GM12878 (cell line): ENCODE measurements at regions not wholly inside any gene's neighbourhood (a gene's known extent, or its start where the extent isn't known, plus 50 kb on each side); places are given as distances from the start of the nearest gene placed in this dataset.

ENCODE experiments used
- ATAC-seq: fragments of 200-7000 bp; cut with Tn5 transposase; 3 replicates; pipeline ENCODE4 v1.9.1; 2020; ENCODE audit warnings: mild to moderate bottlenecking, moderate library complexity
- BruUV-seq: library from RNA; stranded (reverse); fragments of 400-500 nt; replicated peaks from 2 replicates; lab custom pipeline; 2021; lab: Mats Ljungman, UMichigan
- CTCF ChIA-PET: fragments of 300-600 bp; sonication (Branson Sonifier 250); formaldehyde crosslinking; extraction: SDS; loops from one replicate; lab custom pipeline; 2021; ENCODE audit warnings: inconsistent platforms; lab: Yijun Ruan, JAX
- POLR2A ChIA-PET: fragments of 350-600 bp; formaldehyde crosslinking; extraction: SDS; loops from one replicate; lab custom pipeline; 2021; ENCODE audit warnings: inconsistent platforms; lab: Charles Lee
- RAD21 ChIA-PET: fragments of 300-600 bp; sonication (Branson Sonifier 250); formaldehyde crosslinking; loops from one replicate; lab custom pipeline; 2023; ENCODE audit warnings: antibody characterized with exemption; ENCODE audit not compliant: unreplicated experiment; lab: Charles Lee
- SMC1A ChIA-PET: fragments of 300-600 bp; sonication (Branson Sonifier 250); formaldehyde crosslinking; loops from one replicate; lab custom pipeline; 2023; ENCODE audit not compliant: unreplicated experiment, uncharacterized antibody; lab: Charles Lee
- DNase-seq: peaks from one replicate; pipeline ENCODE4 v3.0.0-alpha.2; 2011; ENCODE audit warnings: low read depth, low spot score
- FAIRE-seq: peaks from 3 replicates; lab custom pipeline; 2011; peaks lifted over from hg19 to GRCh38; lab: Jason Lieb, UNC
- H2AFZ ChIP-seq: 2 replicates; pipeline ENCODE4 v1.6.0; 2011; ENCODE audit warnings: low read depth, low read length, control low read depth; ENCODE audit not compliant: control insufficient read depth
- H3K27ac ChIP-seq: 2 replicates; pipeline ENCODE4 v1.5.1; 2011; ENCODE audit warnings: control low read depth; ENCODE audit not compliant: control insufficient read depth, insufficient read depth
- H3K27me3 ChIP-seq, 2 experiments: replicated peaks in 1 of 2; 2 replicates each; pipeline versions ENCODE4 v1.6.0 to v1.6.1; 2011; ENCODE audit warnings: low read length in 1 of 2; ENCODE audit not compliant: control insufficient read depth in 2 of 2, insufficient read depth in 2 of 2
- H3K36me3 ChIP-seq, 2 experiments: 2 replicates each; pipeline ENCODE4 v1.5.1; 2011; ENCODE audit warnings: low read length in 1 of 2; ENCODE audit not compliant: control insufficient read depth in 2 of 2, insufficient read depth in 2 of 2
- H3K4me1 ChIP-seq: 2 replicates; pipeline ENCODE4 v1.6.1; 2011; ENCODE audit warnings: mild to moderate bottlenecking, low read length, moderate library complexity, mixed read lengths; ENCODE audit not compliant: control insufficient read depth, insufficient read depth
- H3K4me2 ChIP-seq: 2 replicates; pipeline ENCODE4 v1.6.0; 2011; ENCODE audit warnings: control low read depth; ENCODE audit not compliant: control insufficient read depth, insufficient read depth
- H3K4me3 ChIP-seq: fragments of 200-600 bp; sonication (generic); 2 replicates; pipeline ENCODE4 v1.5.1; 2016
- H3K79me2 ChIP-seq: 2 replicates; pipeline ENCODE4 v1.6.0; 2011; ENCODE audit warnings: low read length; ENCODE audit not compliant: control insufficient read depth, insufficient read depth
- H3K9ac ChIP-seq: 2 replicates; pipeline ENCODE4 v1.8.0; 2011; ENCODE audit warnings: low read length, control low read depth, mixed read lengths; ENCODE audit not compliant: control insufficient read depth, insufficient read depth
- H3K9me3 ChIP-seq: replicated peaks from 3 replicates; pipeline ENCODE4 v1.5.1; 2011; ENCODE audit warnings: mild to moderate bottlenecking, low read length; ENCODE audit not compliant: control insufficient read depth, insufficient read depth
- H4K20me1 ChIP-seq: 2 replicates; pipeline ENCODE4 v1.6.0; 2011; ENCODE audit not compliant: control insufficient read depth, insufficient read depth
- CHD1 ChIP-seq: IDR thresholded peaks from 2 replicates; pipeline ENCODE4 v1.6.1; 2012; ENCODE audit warnings: low read depth, low read length, improper control_type of control experiment
- CREB1 ChIP-seq: IDR thresholded peaks from 2 replicates; pipeline ENCODE4 v1.6.1; 2012; ENCODE audit warnings: low read depth, mild to moderate bottlenecking, inconsistent platforms
- GABPA ChIP-seq: IDR thresholded peaks from 2 replicates; pipeline ENCODE4 v1.6.1; 2014; ENCODE audit warnings: antibody characterized with exemption, low read depth, mild to moderate bottlenecking, inconsistent platforms
- IRF5 ChIP-seq: fragments of 450-650 bp; IDR thresholded peaks from 2 replicates; pipeline ENCODE4 v1.6.1; 2017; ENCODE audit warnings: borderline replicate concordance
- KDM1A ChIP-seq: fragments of 200-600 bp; sonication (generic); IDR thresholded peaks from 2 replicates; pipeline ENCODE4 v1.6.1; 2016; ENCODE audit warnings: borderline replicate concordance
- LARP7 ChIP-seq: fragments of 450-650 bp; IDR thresholded peaks from 2 replicates; pipeline ENCODE4 v1.6.1; 2017; ENCODE audit warnings: mild to moderate bottlenecking
- MTA3 ChIP-seq: IDR thresholded peaks from 2 replicates; pipeline ENCODE4 v1.6.1; 2012; ENCODE audit warnings: low read length, inconsistent platforms, borderline replicate concordance
- NFYA ChIP-seq: IDR thresholded peaks from 2 replicates; pipeline ENCODE4 v1.6.1; 2011; ENCODE audit warnings: low read depth, mild to moderate bottlenecking, low read length, improper control_type of control experiment, borderline replicate concordance
- NRF1 ChIP-seq: conservative IDR thresholded peaks from 2 replicates; pipeline ENCODE4 v1.6.1; 2011; ENCODE audit warnings: mild to moderate bottlenecking, low read depth, low read length, improper control_type of control experiment
- POLR2AphosphoS2 ChIP-seq: IDR thresholded peaks from 2 replicates; pipeline ENCODE4 v1.6.1; 2011; ENCODE audit warnings: low read depth, mild to moderate bottlenecking, low read length, improper control_type of control experiment, moderate library complexity
- RBBP5 ChIP-seq: fragments of 200-600 bp; sonication (generic); conservative IDR thresholded peaks from 2 replicates; pipeline ENCODE4 v1.6.1; 2016
- STAT3 ChIP-seq: IDR thresholded peaks from 2 replicates; pipeline ENCODE4 v1.6.1; 2011; ENCODE audit warnings: low read depth, low read length, improper control_type of control experiment
- SUPT20H ChIP-seq: IDR thresholded peaks from 2 replicates; pipeline ENCODE4 v1.6.1; 2011; ENCODE audit warnings: low read depth, mild to moderate bottlenecking, low read length, moderate library complexity, borderline replicate concordance; ENCODE audit not compliant: control insufficient read depth
- YY1 ChIP-seq: IDR thresholded peaks from 2 replicates; pipeline ENCODE4 v1.6.1; 2011; ENCODE audit warnings: low read depth, mild to moderate bottlenecking, low read length
- WGBS: methylation state at CpG from one replicate; pipeline ENCODE4 v1.1.6; 2016; ENCODE audit warnings: low lambda C conversion rate; ENCODE audit not compliant: insufficient replicate concordance, insufficient coverage; ENCODE audit errors: missing lambda C conversion rate; 5-methylcytosine and 5-hydroxymethylcytosine counted together
- in situ Hi-C: fragments of 300-500 bp; cut with MboI; formaldehyde crosslinking; loops from 9 replicates; pipeline ENCODE4 v1.14.3; 2018; ENCODE audit warnings: mixed read lengths
- intact Hi-C: fragments of 100-400 bp; cut with micrococcal nuclease; formaldehyde crosslinking; loops from one replicate; pipeline ENCODE4 v1.14.2; 2022; ENCODE audit not compliant: unreplicated experiment
- TF ChIP-seq, protein P1 (sequence below): IDR thresholded peaks from 2 replicates; pipeline ENCODE4 v1.6.1; 2012; ENCODE audit warnings: low read depth, low read length, improper control_type of control experiment

GRCh38 chr22:48432781-48433518 is 1394.7 kb downstream of the BRD1 start:
- Histone ChIP-seq H3K9me3 (no peaks in the 10 kb centered on the region; the same call in 2 of the 3 replicates), H3K36me3 (no peaks in the 10 kb centered on the region), H3K4me3 (no peak overlapping the region), H3K9ac (no peak overlapping the region), H3K27me3 (no peaks in the 10 kb centered on the region), H4K20me1 (no peaks in the 10 kb centered on the region), H3K4me2 (no peak overlapping the region), H2AFZ (no peak overlapping the region), H3K4me1 (no peaks in the 10 kb centered on the region), H3K27ac (no peak overlapping the region), H3K79me2 (no peaks in the 10 kb centered on the region)
- ChIA-PET SMC1A (no interaction called here), CTCF (no interaction called here), POLR2A (no interaction called here), RAD21 (no interaction called here)
- WGBS: 34% methylated on average over 15 of the region's 15 CpGs
- FAIRE-seq: no peak
- DNase-seq: no peak
- ATAC-seq: no peak
- TF ChIP-seq NRF1 (no peak), KDM1A (no peak)
- no TSS peak for BruUV-seq
- in situ Hi-C loops (no loop called here), intact Hi-C loops (no loop called here)

GRCh38 chr22:48431536-48432315 is 1395.9 kb downstream of the BRD1 start:
- Histone ChIP-seq H3K9me3 (no peaks in the 10 kb centered on the region; the same call in 2 of the 3 replicates), H3K9ac (no peak overlapping the region), H3K4me1 (no peaks in the 10 kb centered on the region), H3K36me3 (no peaks in the 10 kb centered on the region), H3K79me2 (no peaks in the 10 kb centered on the region), H2AFZ (no peak overlapping the region), H3K27me3 (no peaks in the 10 kb centered on the region), H3K4me3 (no peak overlapping the region), H3K4me2 (no peak overlapping the region), H4K20me1 (no peaks in the 10 kb centered on the region), H3K27ac (no peak overlapping the region)
- no peak for DNase-seq
- intact Hi-C loops (no loop called here), in situ Hi-C loops (no loop called here)
- POLR2A ChIA-PET: no interaction called here
- SMC1A ChIA-PET: no interaction called here
- ATAC-seq: no peak
- RAD21 ChIA-PET: no interaction called here
- BruUV-seq: no TSS peak
- 23% methylated on average over 18 of the region's 20 CpGs for WGBS
- FAIRE-seq: no peak
- CTCF ChIA-PET: no interaction called here
- no peak for TF ChIP-seq CREB1
- TF ChIP-seq YY1: no peak
- TF ChIP-seq LARP7: no peak
- TF ChIP-seq CHD1: no peak
- TF ChIP-seq, protein P1, sequence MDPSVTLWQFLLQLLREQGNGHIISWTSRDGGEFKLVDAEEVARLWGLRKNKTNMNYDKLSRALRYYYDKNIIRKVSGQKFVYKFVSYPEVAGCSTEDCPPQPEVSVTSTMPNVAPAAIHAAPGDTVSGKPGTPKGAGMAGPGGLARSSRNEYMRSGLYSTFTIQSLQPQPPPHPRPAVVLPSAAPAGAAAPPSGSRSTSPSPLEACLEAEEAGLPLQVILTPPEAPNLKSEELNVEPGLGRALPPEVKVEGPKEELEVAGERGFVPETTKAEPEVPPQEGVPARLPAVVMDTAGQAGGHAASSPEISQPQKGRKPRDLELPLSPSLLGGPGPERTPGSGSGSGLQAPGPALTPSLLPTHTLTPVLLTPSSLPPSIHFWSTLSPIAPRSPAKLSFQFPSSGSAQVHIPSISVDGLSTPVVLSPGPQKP: no peak
- no peak for TF ChIP-seq MTA3
- TF ChIP-seq RBBP5: no peak
- TF ChIP-seq STAT3: no peak
- no peak for TF ChIP-seq POLR2AphosphoS2
- no peak for TF ChIP-seq GABPA
- TF ChIP-seq IRF5: no peak
- no peak for TF ChIP-seq SUPT20H
- no peak for TF ChIP-seq NFYA
